GM11168 (cell line): ENCODE measurements at regions not wholly inside any gene's neighbourhood (a gene's known extent, or its start where the extent isn't known, plus 50 kb on each side); places are given as distances from the start of the nearest gene placed in this dataset.

ENCODE experiments used
- in situ Hi-C: fragments of 300-500 bp; cut with MboI; formaldehyde crosslinking; loops from one replicate; pipeline ENCODE4 v1.12.0; 2022; ENCODE audit warnings: low sequenced_read_pairs; ENCODE audit not compliant: unreplicated experiment

GRCh38 chr3:8443829-8444791 lies 57.5 kb upstream of the LMCD1 start:
- in situ Hi-C loops = loop anchor here (10.0 kb wide), 1 partner anchor 181 kb away; no protein-coding TSS in a partner anchor

- in situ Hi-C loops = loop anchor here (10.0 kb wide), 1 partner anchor 180 kb away; no protein-coding TSS in a partner anchor
Measured at GRCh38 chr3:8444883-8445282, 56.7 kb upstream of the LMCD1 start.

- in situ Hi-C loops = loop anchor here (10.0 kb wide), 1 partner anchor 179 kb away; no protein-coding TSS in a partner anchor
Measured at GRCh38 chr3:8445861-8446260, 55.8 kb upstream of the LMCD1 start.

- in situ Hi-C loops = loop anchor here (10.0 kb wide), 1 partner anchor 178 kb away; no protein-coding TSS in a partner anchor
Measured at GRCh38 chr3:8446845-8447244, 54.8 kb upstream of the LMCD1 start.

GRCh38 chr3:8450618-8451017 lies 51.0 kb upstream of the LMCD1 start:
- in situ Hi-C loops = no loop called here

- in situ Hi-C loops = no loop called here
Measured at GRCh38 chr3:8451696-8452095, 49.9 kb upstream of the LMCD1 start.
